H9 (cell line): ENCODE measurements at regions not wholly inside any gene's neighbourhood (a gene's known extent, or its start where the extent isn't known, plus 50 kb on each side); places are given as distances from the start of the nearest gene placed in this dataset.
"Not testable (repeated sequence)": the region's sequence is repeated elsewhere in the genome, so short reads cannot be mapped to it uniquely, and the experiment has no call there.

Source experiments
- DNase-seq: peaks from one replicate; pipeline ENCODE4 v3.0.0-alpha.2; 2017
- H2AFZ ChIP-seq: one replicate; pipeline ENCODE4 v1.6.1; 2013; ENCODE audit warnings: mild to moderate bottlenecking, low read length, control low read depth, moderate library complexity
- H2AK5ac ChIP-seq: 2 replicates; pipeline ENCODE4 v1.6.1; 2013; ENCODE audit warnings: low read length, control low read depth, mixed read lengths; ENCODE audit not compliant: insufficient read length
- H2BK120ac ChIP-seq: one replicate; pipeline ENCODE4 v1.6.1; 2013; ENCODE audit warnings: low read depth, mild to moderate bottlenecking, low read length, control low read depth, inconsistent platforms; ENCODE audit not compliant: poor library complexity, severe bottlenecking
- H2BK12ac ChIP-seq: 2 replicates; pipeline ENCODE4 v1.6.1; 2013; ENCODE audit warnings: low read length, control low read depth, mixed read lengths, low read depth; ENCODE audit not compliant: insufficient read length
- H2BK15ac ChIP-seq: 2 replicates; pipeline ENCODE4 v1.6.1; 2013; ENCODE audit warnings: low read depth, low read length, control low read depth
- H2BK20ac ChIP-seq: one replicate; pipeline ENCODE4 v1.6.1; 2013; ENCODE audit warnings: low read depth, mild to moderate bottlenecking, low read length, control low read depth, inconsistent platforms; ENCODE audit not compliant: poor library complexity, severe bottlenecking
- H2BK5ac ChIP-seq: 2 replicates; pipeline ENCODE4 v1.6.1; 2013; ENCODE audit warnings: low read length, control low read depth, mixed read lengths; ENCODE audit not compliant: insufficient read length
- H3K14ac ChIP-seq: 2 replicates; pipeline ENCODE4 v1.6.1; 2013; ENCODE audit warnings: low read length, control low read depth; ENCODE audit not compliant: insufficient read depth
- H3K18ac ChIP-seq: 2 replicates; pipeline ENCODE4 v1.6.1; 2013; ENCODE audit warnings: low read depth, mild to moderate bottlenecking, mixed read lengths, low read length, control low read depth; ENCODE audit not compliant: insufficient read length
- H3K23ac ChIP-seq: 2 replicates; pipeline ENCODE4 v1.6.1; 2013; ENCODE audit warnings: low read length, control low read depth, mixed read lengths, low read depth; ENCODE audit not compliant: insufficient read length
- H3K23me2 ChIP-seq: 2 replicates; pipeline ENCODE4 v1.6.1; 2013; ENCODE audit warnings: low read depth, mild to moderate bottlenecking, mixed read lengths, low read length, control low read depth; ENCODE audit not compliant: insufficient read length, poor library complexity, severe bottlenecking
- H3K27ac ChIP-seq: 2 replicates; pipeline ENCODE4 v1.5.1; 2013; ENCODE audit warnings: low read length, control low read depth, mixed read lengths, low read depth; ENCODE audit not compliant: insufficient read length
- H3K27me3 ChIP-seq: 2 replicates; pipeline ENCODE4 v1.6.1; 2013; ENCODE audit warnings: low read length, control low read depth, inconsistent platforms; ENCODE audit not compliant: insufficient read depth
- H3K4ac ChIP-seq: 2 replicates; pipeline ENCODE4 v1.6.1; 2013; ENCODE audit warnings: low read depth, mild to moderate bottlenecking, control low read depth, inconsistent platforms, low read length, moderate library complexity
- H3K4me1 ChIP-seq: 2 replicates; pipeline ENCODE4 v1.6.1; 2013; ENCODE audit warnings: low read length, control low read depth, inconsistent platforms; ENCODE audit not compliant: insufficient read depth
- H3K4me2 ChIP-seq: 2 replicates; pipeline ENCODE4 v1.6.1; 2013; ENCODE audit warnings: low read length, control low read depth, mixed read lengths; ENCODE audit not compliant: insufficient read length, insufficient read depth
- H3K56ac ChIP-seq: 2 replicates; pipeline ENCODE4 v1.6.1; 2013; ENCODE audit warnings: low read depth, mild to moderate bottlenecking, mixed read lengths, low read length, control low read depth; ENCODE audit not compliant: insufficient read length
- H3K79me1 ChIP-seq: 2 replicates; pipeline ENCODE4 v1.6.1; 2013; ENCODE audit warnings: low read depth, mild to moderate bottlenecking, moderate library complexity, low read length, control low read depth, inconsistent platforms; ENCODE audit not compliant: insufficient read depth, poor library complexity, severe bottlenecking
- H3K79me2 ChIP-seq: 2 replicates; pipeline ENCODE4 v1.6.1; 2013; ENCODE audit warnings: low read length, control low read depth, inconsistent platforms; ENCODE audit not compliant: insufficient read depth
- H3K9ac ChIP-seq: 2 replicates; pipeline ENCODE4 v1.6.1; 2013; ENCODE audit warnings: low read length, control low read depth, mixed read lengths; ENCODE audit not compliant: insufficient read length; ENCODE audit errors: extremely low read depth
- H3K9me3 ChIP-seq: one replicate; pipeline ENCODE4 v1.6.1; 2013; ENCODE audit warnings: low read depth, low read length, inconsistent platforms; ENCODE audit not compliant: control insufficient read depth
- H3T11ph ChIP-seq: one replicate; pipeline ENCODE4 v1.6.1; 2013; ENCODE audit warnings: mild to moderate bottlenecking, low read length, control low read depth, inconsistent platforms
- H4K20me1 ChIP-seq: one replicate; pipeline ENCODE4 v1.6.1; 2013; ENCODE audit not compliant: control insufficient read depth, insufficient read length, insufficient read depth
- H4K5ac ChIP-seq: 2 replicates; pipeline ENCODE4 v1.6.1; 2013; ENCODE audit warnings: low read depth, mild to moderate bottlenecking, mixed read lengths, low read length, control low read depth; ENCODE audit not compliant: insufficient read length
- H4K8ac ChIP-seq: replicated peaks from 2 replicates; pipeline ENCODE4 v1.6.1; 2013; ENCODE audit warnings: low read length, control low read depth, mixed read lengths, low read depth; ENCODE audit not compliant: insufficient read length
- H4K91ac ChIP-seq: 2 replicates; pipeline ENCODE4 v1.6.1; 2013; ENCODE audit warnings: low read depth, mild to moderate bottlenecking, moderate library complexity, mixed read lengths, low read length, control low read depth; ENCODE audit not compliant: insufficient read length
- H3K27ac Mint-ChIP-seq, 3 experiments: 2 replicates in 2 of 3; 3 replicates in 1 of 3; pipeline ENCODE4 v1.8.0; 2020 to 2021; ENCODE audit warnings: mixed read lengths in 3 of 3, mild to moderate bottlenecking in 1 of 3, moderate library complexity in 1 of 3
- H3K27me3 Mint-ChIP-seq: 2 replicates; pipeline ENCODE4 v1.8.0; 2021; ENCODE audit warnings: low read depth, mild to moderate bottlenecking, moderate library complexity, mixed read lengths
- H3K36me3 Mint-ChIP-seq, 3 experiments: 2 replicates in 2 of 3; 3 replicates in 1 of 3; pipeline ENCODE4 v1.8.0; 2020 to 2021; ENCODE audit warnings: low read depth in 3 of 3, mixed read lengths in 3 of 3; ENCODE audit not compliant: insufficient read depth in 1 of 3
- H3K4me1 Mint-ChIP-seq, 2 experiments: 2 replicates each; pipeline ENCODE4 v1.8.0; 2020; ENCODE audit warnings: mixed read lengths in 2 of 2
- H3K4me3 Mint-ChIP-seq, 2 experiments: 2 replicates in 1 of 2; 3 replicates in 1 of 2; pipeline ENCODE4 v1.8.0; 2020 to 2021; ENCODE audit warnings: mild to moderate bottlenecking in 2 of 2, mixed read lengths in 2 of 2, moderate library complexity in 1 of 2
- H3K9me3 Mint-ChIP-seq, 2 experiments: 2 replicates in 1 of 2; 3 replicates in 1 of 2; pipeline ENCODE4 v1.8.0; 2020; ENCODE audit warnings: mild to moderate bottlenecking in 2 of 2, mixed read lengths in 2 of 2, moderate library complexity in 1 of 2
- WGBS: extraction: QIAGEN DNeasy Blood & Tissue Kit; methylation state at CpG from one replicate; pipeline ENCODE4 v1.1.7; 2013; ENCODE audit warnings: missing lambda C conversion rate, low lambda C conversion rate, mixed read lengths; ENCODE audit not compliant: insufficient read length; ENCODE audit errors: extremely low coverage; 5-methylcytosine and 5-hydroxymethylcytosine counted together

DNA sequence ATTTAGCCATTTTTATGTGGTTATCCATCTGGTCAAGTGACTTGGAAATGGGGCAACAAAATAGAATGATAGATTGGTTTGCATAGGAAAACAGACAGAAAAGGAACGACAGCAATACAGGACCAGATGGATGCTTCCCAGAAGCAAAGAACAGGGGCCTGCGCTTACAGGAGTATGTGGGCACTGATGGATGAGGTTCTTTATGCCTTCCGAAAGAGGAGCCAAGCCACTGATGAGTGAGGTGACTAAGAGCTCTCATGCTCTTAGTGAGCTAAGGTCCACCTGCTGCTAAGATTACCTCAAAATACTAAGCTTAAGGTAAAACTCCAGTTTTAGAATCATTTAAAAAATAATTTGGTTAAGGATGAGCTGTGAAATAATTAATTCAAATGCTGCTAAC lies 247.4 kb upstream of the FAM240B start:
- H2BK120ac ChIP-seq, H4K20me1 ChIP-seq, H3K4me1 ChIP-seq, H3K9me3 Mint-ChIP-seq, H3K9ac ChIP-seq, H4K91ac ChIP-seq, H2AK5ac ChIP-seq, H3K4ac ChIP-seq, H4K8ac ChIP-seq, H3K36me3 Mint-ChIP-seq, H3K4me1 Mint-ChIP-seq, H3K79me2 ChIP-seq, H3K27me3 ChIP-seq, H3K56ac ChIP-seq, DNase-seq, H3K23ac ChIP-seq, H3K18ac ChIP-seq, H3K14ac ChIP-seq, H3K79me1 ChIP-seq, H3K27me3 Mint-ChIP-seq, H2BK20ac ChIP-seq, H3K27ac Mint-ChIP-seq, H3K4me3 Mint-ChIP-seq, H2BK15ac ChIP-seq, H3T11ph ChIP-seq, H3K9me3 ChIP-seq, H4K5ac ChIP-seq, H3K27ac ChIP-seq, H2BK5ac ChIP-seq, H3K23me2 ChIP-seq, H2AFZ ChIP-seq, H2BK12ac ChIP-seq, H3K4me2 ChIP-seq: not testable (repeated sequence)
- no CpG with 5 or more reads among the region's 3 CpGs for WGBS

DNA sequence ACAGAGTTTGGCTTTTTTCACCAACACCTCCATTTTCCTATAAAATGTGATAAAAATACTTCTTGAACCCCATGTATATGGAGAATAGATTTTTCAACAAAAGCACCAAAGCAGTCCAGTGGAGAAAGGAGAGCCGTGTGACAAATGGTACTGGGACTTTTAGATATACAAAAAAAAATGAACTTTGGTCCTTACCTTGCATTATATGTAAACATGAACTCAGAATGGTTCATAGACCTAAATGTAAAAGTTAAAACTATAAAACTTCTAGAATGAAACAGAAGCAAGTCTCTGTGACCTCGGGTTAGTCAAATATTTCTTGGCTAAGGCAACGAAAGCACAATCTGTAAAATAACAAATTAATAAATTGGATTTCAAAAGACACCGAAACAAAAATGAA lies 239.9 kb upstream of the FAM240B start:
- H3K4ac ChIP-seq, H2AFZ ChIP-seq, H3K27me3 ChIP-seq, H3K9me3 Mint-ChIP-seq, H3T11ph ChIP-seq, DNase-seq, H4K8ac ChIP-seq, H2BK12ac ChIP-seq, H3K4me2 ChIP-seq, H4K5ac ChIP-seq, H3K27me3 Mint-ChIP-seq, H3K27ac Mint-ChIP-seq, H2BK120ac ChIP-seq, H3K27ac ChIP-seq, H3K9me3 ChIP-seq, H4K20me1 ChIP-seq, H3K23ac ChIP-seq, H4K91ac ChIP-seq, H3K79me1 ChIP-seq, H3K14ac ChIP-seq, H3K23me2 ChIP-seq, H3K79me2 ChIP-seq, H2BK20ac ChIP-seq, H3K36me3 Mint-ChIP-seq, H2AK5ac ChIP-seq, H3K4me3 Mint-ChIP-seq, H3K56ac ChIP-seq, H3K18ac ChIP-seq, H3K9ac ChIP-seq, H3K4me1 ChIP-seq, H3K4me1 Mint-ChIP-seq, H2BK15ac ChIP-seq, H2BK5ac ChIP-seq: not testable (repeated sequence)
- WGBS: no CpG with 5 or more reads among the region's 4 CpGs

DNA sequence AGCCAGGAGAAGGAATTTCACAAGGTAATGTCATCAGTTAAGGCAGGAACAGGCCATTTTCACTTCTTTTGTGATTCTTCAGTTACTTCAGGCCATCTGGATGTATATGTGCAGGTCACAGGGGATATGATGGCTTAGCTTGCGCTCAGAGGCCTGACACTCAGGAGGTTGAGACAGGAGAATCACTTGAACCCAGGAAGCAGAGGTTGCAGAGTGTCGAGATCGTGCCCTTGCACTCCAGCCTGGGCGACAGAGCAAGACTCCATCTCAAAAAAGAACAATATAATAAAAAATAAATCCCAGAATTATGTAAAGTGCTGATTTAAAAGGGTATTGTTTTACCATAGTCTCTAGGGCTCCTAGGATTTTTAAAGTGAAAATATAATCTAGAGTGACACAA lies 235.9 kb upstream of the FAM240B start:
- not testable (repeated sequence) for H3K4me2 ChIP-seq, H2BK20ac ChIP-seq, H3K9me3 ChIP-seq, H3K9ac ChIP-seq, H3K4ac ChIP-seq, H3K9me3 Mint-ChIP-seq, H3K79me2 ChIP-seq, H3K27me3 Mint-ChIP-seq, H2BK5ac ChIP-seq, H3K14ac ChIP-seq, H4K8ac ChIP-seq, H3K4me1 Mint-ChIP-seq, H3K4me3 Mint-ChIP-seq, H2BK120ac ChIP-seq, H4K5ac ChIP-seq, H3K27me3 ChIP-seq, DNase-seq, H2BK12ac ChIP-seq, H3K18ac ChIP-seq, H3K56ac ChIP-seq, H3T11ph ChIP-seq, H2AFZ ChIP-seq, H3K27ac ChIP-seq, H4K20me1 ChIP-seq, H2BK15ac ChIP-seq, H3K23ac ChIP-seq, H3K4me1 ChIP-seq, H3K27ac Mint-ChIP-seq, H2AK5ac ChIP-seq, H3K36me3 Mint-ChIP-seq, H3K79me1 ChIP-seq, H4K91ac ChIP-seq, H3K23me2 ChIP-seq
- no CpG with 5 or more reads among the region's 4 CpGs for WGBS
